Heart left ventricle (tissue), 16 donors: ENCODE measurements at regions not wholly inside any gene's neighbourhood (a gene's known extent, or its start where the extent isn't known, plus 50 kb on each side); places are given as distances from the start of the nearest gene placed in this dataset.
A peak's percentile ranks its signal among the peaks of the same experiment; 100 is the strongest.

ENCODE experiments used
- ATAC-seq, 4 donors: fragments of 200-7000 bp; cut with Tn5 transposase; one replicate each; pipeline ENCODE4 v1.9.1; 2020 to 2022; ENCODE audit warnings: moderate library complexity in 4 of 4, mild to moderate bottlenecking in 3 of 4, moderate number of reproducible peaks in 1 of 4
- DNase-seq, 5 donors: peaks; one replicate each; pipeline ENCODE4 v3.0.0-alpha.2; 2020
- H3K27ac ChIP-seq, 12 donors: fragments of 200-600 bp; sonication (generic) in 4 of 12; one replicate each; pipeline versions ENCODE4 v1.5.0 to v1.8.0; 2016 to 2022; ENCODE audit warnings: mild to moderate bottlenecking in 2 of 12
- H3K27me3 ChIP-seq, 9 donors: fragments of 200-600 bp; sonication (generic) in 2 of 9; one replicate each; pipeline versions ENCODE4 v1.5.1 to v1.8.0; 2016 to 2022; ENCODE audit warnings: mild to moderate bottlenecking in 3 of 9
- H3K36me3 ChIP-seq, 9 donors: fragments of 200-600 bp; sonication (generic) in 2 of 9; one replicate each; pipeline versions ENCODE4 v1.5.0 to v1.8.0; 2018 to 2022; ENCODE audit warnings: mild to moderate bottlenecking in 2 of 9
- H3K4me1 ChIP-seq, 12 donors: fragments of 200-600 bp; sonication (generic) in 4 of 12; one replicate each; pipeline versions ENCODE4 v1.5.0 to v1.8.0; 2016 to 2022; ENCODE audit warnings: mild to moderate bottlenecking in 3 of 12
- H3K4me3 ChIP-seq, 12 donors: fragments of 200-600 bp; sonication (generic) in 4 of 12; one replicate each; pipeline versions ENCODE4 v1.5.0 to v1.8.0; 2017 to 2022; ENCODE audit warnings: mild to moderate bottlenecking in 9 of 12, moderate library complexity in 4 of 12
- H3K9me3 ChIP-seq, 12 donors: fragments of 200-600 bp; sonication (generic) in 4 of 12; one replicate each; pipeline versions ENCODE4 v1.5.0 to v1.8.0; 2016 to 2022; ENCODE audit warnings: mild to moderate bottlenecking in 1 of 12
- POLR2A ChIP-seq, 2 donors: fragments of 450-650 bp; IDR thresholded peaks; one replicate each; pipeline ENCODE4 v1.6.1; 2017; ENCODE audit warnings: antibody characterized with exemption in 2 of 2, mild to moderate bottlenecking in 2 of 2, moderate library complexity in 2 of 2
- WGBS, 4 donors: extraction: QIAGEN DNeasy Blood & Tissue Kit in 2 of 4; methylation state at CpG; one replicate each; pipeline versions ENCODE4 v1.1.5 to v1.1.7; 2013 to 2018; 5-methylcytosine and 5-hydroxymethylcytosine counted together
- intact Hi-C, 10 donors: fragments of 100-400 bp; cut with DNase I; formaldehyde crosslinking; loops; one replicate each; pipeline versions ENCODE4 v1.11.1 to v1.14.2; 2022
- TF ChIP-seq, protein P1 (sequence below), 12 donors: fragments of 200-600 bp; sonication (generic) in 4 of 12; IDR thresholded peaks; one replicate each; pipeline versions ENCODE4 v1.5.0 to v1.8.0; 2018 to 2022; ENCODE audit warnings: antibody characterized with exemption in 12 of 12, mild to moderate bottlenecking in 5 of 12
- donor health status: ischemic (EF 13 %, LVEDD 7.1; RV severe dilation, severe dysfunction).
- donor health status: healthy with polysubstance abuse.
- donor health status: DM: no; HTN: yes; CAD: no.
- donor health status: DM: no; HTN: no; CAD: no.
- donor health status: ischemic (EF 25% LVEDD 6.9; RV normal size, moderate dysfunction).
- donor health status: ischemic (EF 25% LVEDD 5.7; RV mildly dilated, moderate dysfunction).
- donor health status: healthy.
- donor health status: DM: yes; HTN: yes; CAD: no.
- donor health status: ischemic (EF 35%, LVEDD 5.7; RV mildly dilated, moderate dysfunction).
- donor health status: nonischemic (EF 11% LVEDD 7.7; RV severe dilation, severe dysfunction).
- donor health status: DM: yes; HTN: yes; CAD: no.
- donor health status: PGD.
- donor health status: ischemic (EF 29% LVEDD 5.4; RV normal size, mild dysfunction).
- donor health status: nonischemic (EF 23%, LVEDD 6.1; RV moderate dilation, normal function).

DNA sequence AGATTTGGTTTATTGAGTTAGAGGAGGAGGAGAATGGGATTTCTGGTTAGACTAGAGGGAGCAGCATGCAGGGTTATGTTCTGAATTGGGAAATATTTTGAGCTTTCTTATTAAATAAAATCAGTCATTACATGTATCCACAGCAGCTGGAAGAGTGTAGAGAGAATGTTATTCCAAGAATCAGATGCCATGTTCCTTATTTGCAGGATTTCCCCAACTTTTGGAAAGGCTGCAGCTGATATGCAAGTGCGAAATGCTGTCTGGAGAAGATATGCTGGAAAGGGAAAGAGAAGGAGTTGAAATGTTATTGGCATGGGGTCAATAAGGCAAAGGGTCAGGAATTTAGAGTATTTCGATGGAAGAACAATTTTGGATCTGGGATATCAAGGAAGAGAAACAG is 255.8 kb downstream of the MTX2 start:
- H3K27ac ChIP-seq, result no peak overlapping the region
- DNase-seq (no peak), ATAC-seq (peak in 2 of 4 donors; percentile 27 to 30)
- no peaks in the 10 kb centered on the region for H3K36me3 ChIP-seq
- H3K4me1 ChIP-seq, result peaks cover 0 to 44% (median 4%) of the 10 kb centered on the region in 12 donors
- H3K9me3 ChIP-seq, result no peaks in the 10 kb centered on the region
- intact Hi-C loops, result no loop called here
- WGBS, 4 donors, result 15 to 31% (median 27%) methylated on average over 2 of the region's 2 CpGs
- TF ChIP-seq POLR2A (IDR thresholded peaks at IDR 0.05), result no peak
- TF ChIP-seq, protein P1, sequence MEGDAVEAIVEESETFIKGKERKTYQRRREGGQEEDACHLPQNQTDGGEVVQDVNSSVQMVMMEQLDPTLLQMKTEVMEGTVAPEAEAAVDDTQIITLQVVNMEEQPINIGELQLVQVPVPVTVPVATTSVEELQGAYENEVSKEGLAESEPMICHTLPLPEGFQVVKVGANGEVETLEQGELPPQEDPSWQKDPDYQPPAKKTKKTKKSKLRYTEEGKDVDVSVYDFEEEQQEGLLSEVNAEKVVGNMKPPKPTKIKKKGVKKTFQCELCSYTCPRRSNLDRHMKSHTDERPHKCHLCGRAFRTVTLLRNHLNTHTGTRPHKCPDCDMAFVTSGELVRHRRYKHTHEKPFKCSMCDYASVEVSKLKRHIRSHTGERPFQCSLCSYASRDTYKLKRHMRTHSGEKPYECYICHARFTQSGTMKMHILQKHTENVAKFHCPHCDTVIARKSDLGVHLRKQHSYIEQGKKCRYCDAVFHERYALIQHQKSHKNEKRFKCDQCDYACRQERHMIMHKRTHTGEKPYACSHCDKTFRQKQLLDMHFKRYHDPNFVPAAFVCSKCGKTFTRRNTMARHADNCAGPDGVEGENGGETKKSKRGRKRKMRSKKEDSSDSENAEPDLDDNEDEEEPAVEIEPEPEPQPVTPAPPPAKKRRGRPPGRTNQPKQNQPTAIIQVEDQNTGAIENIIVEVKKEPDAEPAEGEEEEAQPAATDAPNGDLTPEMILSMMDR (IDR thresholded peaks at IDR 0.05), result no peak
- H3K27me3 ChIP-seq, result peaks cover 0 to 11% (median 0%) of the 10 kb centered on the region in 9 donors
- no peak overlapping the region for H3K4me3 ChIP-seq

- WGBS, 4 donors, result 55 to 69% (median 59%) methylated on average over 6 of the region's 6 CpGs
- no peaks in the 10 kb centered on the region for H3K36me3 ChIP-seq
- H3K4me1 ChIP-seq, result peaks cover 0 to 38% (median 4%) of the 10 kb centered on the region in 12 donors
- H3K27me3 ChIP-seq, result peaks cover 0 to 11% (median 0%) of the 10 kb centered on the region in 9 donors
- H3K27ac ChIP-seq, result peak overlapping the region in 3 of 12 donors; percentile 8 to 15 (median 8)
- peak; percentile 59 to 93 (median 83) for ATAC-seq
- peak in 2 of 5 donors; percentile 22 to 33 for DNase-seq
- intact Hi-C loops, result no loop called here
- H3K4me3 ChIP-seq, result no peak overlapping the region
- H3K9me3 ChIP-seq, result no peaks in the 10 kb centered on the region
- TF ChIP-seq POLR2A (IDR thresholded peaks at IDR 0.05), result no peak
- TF ChIP-seq, protein P1 (IDR thresholded peaks at IDR 0.05), result no peak
Measured at GRCh38 chr2:176526995-176527901, 258.0 kb downstream of the MTX2 start.

DNA sequence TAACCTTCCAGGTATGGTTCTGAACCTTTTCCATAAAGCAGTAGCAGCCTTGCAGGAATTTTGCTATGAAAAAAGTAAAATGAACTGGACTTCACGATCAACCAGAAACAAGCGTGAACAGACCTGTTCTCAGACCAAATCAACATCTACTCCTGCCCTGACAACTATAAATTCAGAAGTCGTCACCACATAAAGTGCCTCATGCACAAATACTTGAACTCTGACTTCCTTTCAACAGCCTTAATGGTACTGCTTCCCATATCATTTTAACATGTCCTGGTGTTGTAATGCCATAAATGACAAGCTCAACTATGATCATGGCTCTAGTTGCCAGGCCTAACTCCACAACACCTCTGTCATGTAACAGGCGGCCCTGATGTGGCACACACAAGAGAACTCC is 262.4 kb downstream of the MTX2 start:
- ATAC-seq (no peak), DNase-seq (no peak)
- no peak overlapping the region for H3K27ac ChIP-seq
- 69 to 88% (median 81%) methylated on average over 4 of the region's 4 CpGs for WGBS, 4 donors
- H3K27me3 ChIP-seq, result peaks cover 0 to 5% (median 0%) of the 10 kb centered on the region in 9 donors
- no peaks in the 10 kb centered on the region for H3K9me3 ChIP-seq
- H3K4me1 ChIP-seq, result peaks cover 0 to 20% (median 1%) of the 10 kb centered on the region in 12 donors
- no peak for TF ChIP-seq POLR2A (IDR thresholded peaks at IDR 0.05)
- TF ChIP-seq, protein P1 (IDR thresholded peaks at IDR 0.05), result no peak
- no peaks in the 10 kb centered on the region for H3K36me3 ChIP-seq
- intact Hi-C loops, result loop anchor here in 1 of 10 donors (5.0 kb wide), 1 partner anchor 79 kb away; no protein-coding TSS in a partner anchor
- no peak overlapping the region for H3K4me3 ChIP-seq

DNA sequence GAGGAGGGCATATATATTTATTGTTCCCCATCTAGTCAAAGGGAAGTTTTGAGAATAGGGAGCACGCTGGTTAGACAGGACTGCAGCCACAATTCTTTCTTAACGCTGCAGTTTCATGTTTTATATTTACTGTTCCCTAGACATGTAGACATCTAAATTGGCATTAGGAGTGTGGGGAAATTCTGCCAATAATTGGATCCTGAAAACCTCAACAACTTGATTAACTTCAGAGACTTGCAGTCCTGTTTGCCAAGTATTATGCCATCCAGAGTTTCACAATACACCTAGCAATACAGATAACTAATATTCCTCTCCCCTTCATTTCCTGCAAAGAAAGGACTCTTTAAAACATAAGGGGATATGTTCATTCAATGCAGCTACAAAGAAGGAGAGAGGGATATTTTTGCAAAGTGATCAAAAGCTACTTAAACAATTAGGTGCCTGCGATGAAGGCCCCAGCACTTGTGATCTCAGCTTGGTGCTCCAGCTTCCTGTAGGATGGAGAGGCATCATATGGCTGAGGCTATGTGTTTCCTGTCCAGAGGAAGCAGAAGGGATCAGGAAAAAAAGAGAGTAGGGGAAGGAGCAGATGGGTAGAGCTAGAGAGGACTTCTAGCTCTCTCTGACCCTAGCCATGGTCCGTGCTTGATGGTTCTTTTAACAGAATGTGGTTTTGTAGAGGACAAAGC is 264.4 kb downstream of the MTX2 start:
- Histone ChIP-seq H3K27ac (no peak overlapping the region), H3K36me3 (no peaks in the 10 kb centered on the region), H3K27me3 (peaks cover 0 to 12% (median 0%) of the 10 kb centered on the region in 9 donors), H3K4me3 (no peak overlapping the region), H3K9me3 (no peaks in the 10 kb centered on the region), H3K4me1 (peaks cover 0 to 2% (median 0%) of the 10 kb centered on the region in 12 donors)
- intact Hi-C loops, result loop anchor here in 2 of 10 donors (2.0 to 5.0 kb wide), 2 partner anchors 49 to 81 kb away; no protein-coding TSS in a partner anchor
- ATAC-seq (no peak), DNase-seq (no peak)
- TF ChIP-seq, protein P1 (IDR thresholded peaks at IDR 0.05), result no peak
- TF ChIP-seq POLR2A (IDR thresholded peaks at IDR 0.05), result no peak
- WGBS, 4 donors, result 88 to 90% (median 89%) methylated on average over 4 of the region's 4 CpGs
